Liver (tissue), 8 donors: ENCODE measurements at regions not wholly inside any gene's neighbourhood (a gene's known extent, or its start where the extent isn't known, plus 50 kb on each side); places are given as distances from the start of the nearest gene placed in this dataset.

ENCODE experiments used
- DNase-seq: peaks from one replicate; pipeline ENCODE4 v3.0.0-alpha.2; 2017; ENCODE audit warnings: low spot score
- H3K27ac ChIP-seq, 2 donors: one replicate each; pipeline ENCODE4 v1.7.0; 2013; ENCODE audit warnings: inconsistent platforms in 2 of 2, low read length in 2 of 2, control low read depth in 1 of 2, low read depth in 1 of 2, mild to moderate bottlenecking in 1 of 2
- H3K27me3 ChIP-seq, 4 donors: one replicate each; pipeline versions ENCODE4 v1.6.1 to v1.7.0; 2013; ENCODE audit warnings: low read length in 3 of 4, inconsistent platforms in 1 of 4, mild to moderate bottlenecking in 1 of 4, moderate library complexity in 1 of 4; ENCODE audit not compliant: control insufficient read depth in 4 of 4, insufficient read depth in 4 of 4
- H3K36me3 ChIP-seq, 4 donors: one replicate each; pipeline versions ENCODE4 v1.6.1 to v1.7.0; 2013; ENCODE audit warnings: low read length in 3 of 4, mild to moderate bottlenecking in 3 of 4, low read depth in 1 of 4, moderate library complexity in 1 of 4; ENCODE audit not compliant: control insufficient read depth in 4 of 4, insufficient read depth in 3 of 4
- H3K4me1 ChIP-seq, 4 donors: one replicate each; pipeline versions ENCODE4 v1.6.1 to v1.7.0; 2013; ENCODE audit warnings: low read length in 3 of 4, mild to moderate bottlenecking in 3 of 4, moderate library complexity in 1 of 4; ENCODE audit not compliant: control insufficient read depth in 4 of 4, insufficient read depth in 4 of 4
- H3K4me3 ChIP-seq, 3 donors: one replicate each; pipeline versions ENCODE4 v1.6.1 to v1.7.0; 2013; ENCODE audit warnings: low read length in 3 of 3, control low read depth in 1 of 3, low read depth in 1 of 3, mild to moderate bottlenecking in 1 of 3
- H3K9ac ChIP-seq, 2 donors: one replicate each; pipeline ENCODE4 v1.7.0; 2013; ENCODE audit warnings: low read length in 2 of 2, mild to moderate bottlenecking in 2 of 2, moderate library complexity in 2 of 2, control low read depth in 1 of 2, low read depth in 1 of 2
- H3K9me3 ChIP-seq, 4 donors: one replicate each; pipeline versions ENCODE4 v1.6.1 to v1.7.0; 2013; ENCODE audit warnings: low read length in 3 of 4; ENCODE audit not compliant: control insufficient read depth in 4 of 4
- ATF3 ChIP-seq: IDR thresholded peaks from 2 replicates; pipeline ENCODE4 v1.6.1; 2016; ENCODE audit warnings: antibody characterized with exemption
- CTCF ChIP-seq: fragments of 150-350 bp; IDR thresholded peaks from 2 replicates; pipeline ENCODE4 v1.5.1; 2017; ENCODE audit warnings: improper control_type of control experiment, low read depth, low read length; ENCODE audit not compliant: missing input control
- EGR1 ChIP-seq, 2 donors: IDR thresholded peaks; 2 replicates each; pipeline ENCODE4 v1.6.1; 2016 to 2018; ENCODE audit warnings: antibody characterized with exemption in 2 of 2, low read depth in 2 of 2
- FOXA1 ChIP-seq: IDR thresholded peaks from 2 replicates; pipeline ENCODE4 v1.6.1; 2016; ENCODE audit warnings: antibody characterized with exemption
- FOXA2 ChIP-seq: IDR thresholded peaks from 2 replicates; pipeline ENCODE4 v1.6.1; 2016; ENCODE audit warnings: antibody characterized with exemption
- GABPA ChIP-seq, 2 donors: IDR thresholded peaks in 1 of 2; conservative IDR thresholded peaks in 1 of 2; 2 replicates each; pipeline ENCODE4 v1.6.1; 2016; ENCODE audit warnings: antibody characterized with exemption in 2 of 2, mild to moderate bottlenecking in 1 of 2, moderate library complexity in 1 of 2
- HNF4A ChIP-seq, 2 donors: conservative IDR thresholded peaks; 2 replicates each; pipeline ENCODE4 v1.6.1; 2016; ENCODE audit warnings: antibody characterized with exemption in 2 of 2, mild to moderate bottlenecking in 2 of 2
- JUND ChIP-seq, 2 donors: IDR thresholded peaks; 2 replicates each; pipeline ENCODE4 v1.6.1; 2016; ENCODE audit warnings: antibody characterized with exemption in 2 of 2
- NR2F2 ChIP-seq: IDR thresholded peaks from 2 replicates; pipeline ENCODE4 v1.6.1; 2016; ENCODE audit warnings: antibody characterized with exemption
- RAD21 ChIP-seq, 2 donors: IDR thresholded peaks; 2 replicates each; pipeline ENCODE4 v1.6.1; 2016; ENCODE audit warnings: antibody characterized with exemption in 2 of 2, mild to moderate bottlenecking in 2 of 2
- REST ChIP-seq: IDR thresholded peaks from 2 replicates; pipeline ENCODE4 v1.6.1; 2016; ENCODE audit warnings: antibody characterized with exemption, mild to moderate bottlenecking
- RXRA ChIP-seq, 2 donors: IDR thresholded peaks; 2 replicates each; pipeline ENCODE4 v1.6.1; 2017 to 2018; ENCODE audit warnings: antibody characterized with exemption in 2 of 2, mild to moderate bottlenecking in 1 of 2
- SP1 ChIP-seq: IDR thresholded peaks from 2 replicates; pipeline ENCODE4 v1.6.1; 2018; ENCODE audit warnings: antibody characterized with exemption, mild to moderate bottlenecking
- TAF1 ChIP-seq: conservative IDR thresholded peaks from 2 replicates; pipeline ENCODE4 v1.6.1; 2016; ENCODE audit warnings: antibody characterized with exemption, mild to moderate bottlenecking
- ZBTB33 ChIP-seq: IDR thresholded peaks from 2 replicates; pipeline ENCODE4 v1.6.1; 2016; ENCODE audit warnings: antibody characterized with exemption
- WGBS: extraction: QIAGEN DNeasy Blood & Tissue Kit; methylation state at CpG from one replicate; pipeline ENCODE4 v1.1.7; 2013; 5-methylcytosine and 5-hydroxymethylcytosine counted together
- donor health status: healthy.
- donor health status: healthy.
- donor health status: healthy.
- donor health status: healthy.
- donor health status: healthy.

- WGBS: 92% methylated on average over 5 of the region's 5 CpGs
- Histone ChIP-seq H3K9ac (no peak overlapping the region), H3K4me1 (peaks cover 0 to 7% (median 3%) of the 10 kb centered on the region in 4 donors), H3K36me3 (no peaks in the 10 kb centered on the region), H3K9me3 (no peaks in the 10 kb centered on the region), H3K27me3 (no peaks in the 10 kb centered on the region), H3K27ac (no peak overlapping the region), H3K4me3 (no peak overlapping the region)
- no peak for DNase-seq
- TF ChIP-seq TAF1 (no peak), GABPA (IDR thresholded peaks at IDR 0.05 in 1 of 2, conservative IDR thresholded peaks at IDR 0.05 in 1 of 2) (no peak), ZBTB33 (no peak), JUND (IDR thresholded peaks at IDR 0.05) (no peak), HNF4A (conservative IDR thresholded peaks at IDR 0.05) (no peak), RXRA (IDR thresholded peaks at IDR 0.05) (no peak), ATF3 (no peak), NR2F2 (no peak), FOXA2 (no peak), EGR1 (IDR thresholded peaks at IDR 0.05; ENCODE audit: low read depth in 2 of 2) (no peak), CTCF (no peak), SP1 (no peak), RAD21 (IDR thresholded peaks at IDR 0.05) (no peak), REST (no peak), FOXA1 (no peak)
Measured at GRCh38 chr10:78759456-78760120, 309.2 kb upstream of the ZMIZ1 start.
